ENCODE measurements at regions not wholly inside any gene's neighbourhood (a gene's known extent, or its start where the extent isn't known, plus 50 kb on each side); places are given as distances from the start of the nearest gene placed in this dataset.
A peak's percentile ranks its signal among the peaks of the same experiment; 100 is the strongest.

DNA sequence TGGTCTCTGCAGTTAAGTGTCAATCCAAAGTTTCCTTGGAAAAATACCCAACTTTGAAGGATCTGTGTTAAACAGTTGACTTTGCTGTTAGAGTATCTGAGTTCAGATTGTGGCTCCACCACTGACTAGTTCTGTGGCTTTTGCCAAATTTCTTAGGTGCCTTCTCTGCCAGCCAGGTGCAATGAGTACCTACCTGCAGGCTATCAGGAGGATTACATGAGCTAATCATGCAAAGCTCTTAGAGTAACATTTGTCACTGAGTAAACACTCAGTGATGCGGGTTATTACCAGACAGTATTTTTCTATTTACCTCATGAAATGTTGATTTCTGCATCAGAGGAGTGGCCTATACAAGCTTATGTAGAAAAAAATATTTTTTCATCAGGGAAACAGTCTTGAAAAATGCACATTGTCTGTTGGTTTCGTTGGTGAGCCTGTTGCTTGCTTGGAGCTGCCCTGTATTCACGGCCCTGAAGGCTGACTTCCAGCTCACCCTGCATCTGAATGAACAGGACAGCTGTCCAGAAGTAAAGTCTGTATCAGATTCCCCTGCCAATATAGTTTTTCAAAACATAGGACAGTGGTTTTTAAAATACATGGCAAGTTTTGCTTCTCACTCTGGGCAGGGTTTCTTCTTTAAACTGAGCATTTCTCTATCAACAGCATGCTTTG, 235.1 kb downstream of the CDCA7 start:
- ATAC-seq, result peak; percentile 81
- no peak for TF ChIP-seq ZNF8 (CRISPR knock-in tag; IDR thresholded peaks at IDR 0.05)
- TF ChIP-seq PPARA (CRISPR knock-in tag; IDR thresholded peaks at IDR 0.05; ENCODE audit: borderline replicate concordance), result no peak

DNA sequence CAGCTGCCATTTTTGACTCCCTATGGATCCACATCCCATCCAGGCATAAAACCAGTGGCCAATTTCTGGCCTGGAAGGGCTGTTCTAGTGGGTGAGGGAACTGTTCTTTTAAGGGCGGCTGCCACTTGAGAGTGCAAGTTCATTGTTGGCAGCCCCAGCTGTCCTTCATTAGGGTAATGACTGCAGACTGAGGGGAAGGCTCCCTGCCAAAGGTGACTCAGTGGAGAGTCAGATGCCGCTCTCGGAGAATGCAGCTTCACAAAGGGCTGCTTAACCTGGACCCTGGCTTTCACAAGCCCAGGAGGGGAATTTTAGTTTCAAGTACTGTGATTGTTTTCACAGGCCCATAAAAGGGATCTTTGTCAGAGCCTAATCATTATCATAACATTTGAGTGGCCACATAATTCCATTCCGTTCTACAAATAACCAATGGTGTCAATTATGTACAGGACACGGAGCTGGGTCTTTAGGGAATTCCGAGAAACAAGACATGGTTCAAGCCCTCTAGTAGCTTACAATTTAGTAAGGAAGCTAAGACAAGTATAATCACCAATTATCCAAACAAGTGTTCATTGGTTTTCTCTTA, 235.7 kb downstream of the CDCA7 start:
- ATAC-seq, result peak; percentile 97
- TF ChIP-seq, protein P1, sequence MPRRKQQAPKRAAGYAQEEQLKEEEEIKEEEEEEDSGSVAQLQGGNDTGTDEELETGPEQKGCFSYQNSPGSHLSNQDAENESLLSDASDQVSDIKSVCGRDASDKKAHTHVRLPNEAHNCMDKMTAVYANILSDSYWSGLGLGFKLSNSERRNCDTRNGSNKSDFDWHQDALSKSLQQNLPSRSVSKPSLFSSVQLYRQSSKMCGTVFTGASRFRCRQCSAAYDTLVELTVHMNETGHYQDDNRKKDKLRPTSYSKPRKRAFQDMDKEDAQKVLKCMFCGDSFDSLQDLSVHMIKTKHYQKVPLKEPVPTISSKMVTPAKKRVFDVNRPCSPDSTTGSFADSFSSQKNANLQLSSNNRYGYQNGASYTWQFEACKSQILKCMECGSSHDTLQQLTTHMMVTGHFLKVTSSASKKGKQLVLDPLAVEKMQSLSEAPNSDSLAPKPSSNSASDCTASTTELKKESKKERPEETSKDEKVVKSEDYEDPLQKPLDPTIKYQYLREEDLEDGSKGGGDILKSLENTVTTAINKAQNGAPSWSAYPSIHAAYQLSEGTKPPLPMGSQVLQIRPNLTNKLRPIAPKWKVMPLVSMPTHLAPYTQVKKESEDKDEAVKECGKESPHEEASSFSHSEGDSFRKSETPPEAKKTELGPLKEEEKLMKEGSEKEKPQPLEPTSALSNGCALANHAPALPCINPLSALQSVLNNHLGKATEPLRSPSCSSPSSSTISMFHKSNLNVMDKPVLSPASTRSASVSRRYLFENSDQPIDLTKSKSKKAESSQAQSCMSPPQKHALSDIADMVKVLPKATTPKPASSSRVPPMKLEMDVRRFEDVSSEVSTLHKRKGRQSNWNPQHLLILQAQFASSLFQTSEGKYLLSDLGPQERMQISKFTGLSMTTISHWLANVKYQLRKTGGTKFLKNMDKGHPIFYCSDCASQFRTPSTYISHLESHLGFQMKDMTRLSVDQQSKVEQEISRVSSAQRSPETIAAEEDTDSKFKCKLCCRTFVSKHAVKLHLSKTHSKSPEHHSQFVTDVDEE (CRISPR knock-in tag; IDR thresholded peaks at IDR 0.05), result no peak
- TF ChIP-seq ZFP30 (CRISPR knock-in tag; IDR thresholded peaks at IDR 0.05) (no peak), CSDC2 (CRISPR knock-in tag; IDR thresholded peaks at IDR 0.05) (0 out of 2 replicates have a peak, but pooled peaks have one; percentile 31), TCF4 (CRISPR knock-in tag; IDR thresholded peaks at IDR 0.05; ENCODE audit: borderline replicate concordance) (no peak)

DNA sequence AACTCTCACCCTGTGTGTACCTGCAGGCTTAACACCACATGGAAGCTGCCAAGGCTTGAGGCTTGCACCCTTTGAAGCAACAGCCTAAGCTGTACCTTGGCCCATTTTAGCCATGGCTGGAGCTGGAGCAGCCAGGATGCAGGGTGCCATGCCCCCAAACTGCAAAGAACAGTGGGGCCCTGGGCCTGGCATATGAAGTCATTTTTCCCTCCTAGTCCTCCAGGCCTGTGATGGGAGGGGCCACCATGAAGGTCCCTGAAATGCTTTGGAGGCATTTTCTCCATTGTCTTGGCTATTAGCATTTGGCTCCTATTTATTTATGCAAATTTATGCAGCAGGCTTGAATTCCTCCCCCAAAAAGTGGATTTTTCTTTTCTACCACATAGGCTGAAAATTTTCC, 238.4 kb downstream of the CDCA7 start:
- no peak for ATAC-seq

DNA sequence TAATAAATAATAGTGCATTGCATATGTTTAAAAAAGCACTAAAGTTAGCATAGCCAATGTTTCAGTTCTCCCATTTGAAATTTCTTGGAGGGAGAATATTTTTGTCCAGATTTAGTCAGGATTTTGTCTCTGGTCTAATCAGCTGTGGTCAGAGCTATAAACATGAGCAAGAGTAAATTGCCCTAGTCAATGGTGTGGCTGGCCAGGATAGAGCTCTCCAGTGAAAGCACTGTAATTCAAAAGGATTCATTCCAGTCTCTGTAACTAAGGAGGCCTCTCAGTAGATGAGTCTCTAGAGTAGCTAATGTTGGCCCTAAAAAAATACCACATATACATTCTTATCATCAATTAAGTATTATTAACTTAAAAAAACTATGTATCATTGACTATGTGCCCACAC, 241.6 kb downstream of the CDCA7 start:
- TF ChIP-seq SNAI2 (CRISPR knock-in tag; IDR thresholded peaks at IDR 0.05) (no peak), ZFP3 (CRISPR knock-in tag; IDR thresholded peaks at IDR 0.05) (no peak), TOX (CRISPR knock-in tag; IDR thresholded peaks at IDR 0.05; ENCODE audit: borderline replicate concordance) (no peak), ESRRG (CRISPR knock-in tag; IDR thresholded peaks at IDR 0.05) (no peak), GLIS3 (CRISPR knock-in tag; IDR thresholded peaks at IDR 0.05) (no peak), TCF4 (CRISPR knock-in tag; IDR thresholded peaks at IDR 0.05; ENCODE audit: borderline replicate concordance) (no peak), RARB (CRISPR knock-in tag; IDR thresholded peaks at IDR 0.05) (no peak)
- TF ChIP-seq, protein P2, sequence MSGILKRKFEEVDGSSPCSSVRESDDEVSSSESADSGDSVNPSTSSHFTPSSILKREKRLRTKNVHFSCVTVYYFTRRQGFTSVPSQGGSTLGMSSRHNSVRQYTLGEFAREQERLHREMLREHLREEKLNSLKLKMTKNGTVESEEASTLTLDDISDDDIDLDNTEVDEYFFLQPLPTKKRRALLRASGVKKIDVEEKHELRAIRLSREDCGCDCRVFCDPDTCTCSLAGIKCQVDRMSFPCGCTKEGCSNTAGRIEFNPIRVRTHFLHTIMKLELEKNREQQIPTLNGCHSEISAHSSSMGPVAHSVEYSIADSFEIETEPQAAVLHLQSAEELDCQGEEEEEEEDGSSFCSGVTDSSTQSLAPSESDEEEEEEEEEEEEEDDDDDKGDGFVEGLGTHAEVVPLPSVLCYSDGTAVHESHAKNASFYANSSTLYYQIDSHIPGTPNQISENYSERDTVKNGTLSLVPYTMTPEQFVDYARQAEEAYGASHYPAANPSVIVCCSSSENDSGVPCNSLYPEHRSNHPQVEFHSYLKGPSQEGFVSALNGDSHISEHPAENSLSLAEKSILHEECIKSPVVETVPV (CRISPR knock-in tag; IDR thresholded peaks at IDR 0.05), result no peak
- TF ChIP-seq, protein P3, sequence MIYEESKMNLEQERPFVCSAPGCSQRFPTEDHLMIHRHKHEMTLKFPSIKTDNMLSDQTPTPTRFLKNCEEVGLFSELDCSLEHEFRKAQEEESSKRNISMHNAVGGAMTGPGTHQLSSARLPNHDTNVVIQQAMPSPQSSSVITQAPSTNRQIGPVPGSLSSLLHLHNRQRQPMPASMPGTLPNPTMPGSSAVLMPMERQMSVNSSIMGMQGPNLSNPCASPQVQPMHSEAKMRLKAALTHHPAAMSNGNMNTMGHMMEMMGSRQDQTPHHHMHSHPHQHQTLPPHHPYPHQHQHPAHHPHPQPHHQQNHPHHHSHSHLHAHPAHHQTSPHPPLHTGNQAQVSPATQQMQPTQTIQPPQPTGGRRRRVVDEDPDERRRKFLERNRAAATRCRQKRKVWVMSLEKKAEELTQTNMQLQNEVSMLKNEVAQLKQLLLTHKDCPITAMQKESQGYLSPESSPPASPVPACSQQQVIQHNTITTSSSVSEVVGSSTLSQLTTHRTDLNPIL (CRISPR knock-in tag; IDR thresholded peaks at IDR 0.05; ENCODE audit: low read depth), result no peak
- no peak for ATAC-seq

More for the DNA sequence above, 238.4 kb downstream of the CDCA7 start:
- TF ChIP-seq TCF4 (CRISPR knock-in tag; IDR thresholded peaks at IDR 0.05; ENCODE audit: borderline replicate concordance) (no peak), CSDC2 (CRISPR knock-in tag; IDR thresholded peaks at IDR 0.05) (no peak), ZNF70 (CRISPR knock-in tag; IDR thresholded peaks at IDR 0.05) (no peak), ZNF8 (CRISPR knock-in tag; IDR thresholded peaks at IDR 0.05) (no peak), ARNTL (CRISPR knock-in tag; IDR thresholded peaks at IDR 0.05; ENCODE audit: borderline replicate concordance, low read depth) (no peak)
- TF ChIP-seq, protein P3 (CRISPR knock-in tag; IDR thresholded peaks at IDR 0.05; ENCODE audit: low read depth), result no peak

DNA sequence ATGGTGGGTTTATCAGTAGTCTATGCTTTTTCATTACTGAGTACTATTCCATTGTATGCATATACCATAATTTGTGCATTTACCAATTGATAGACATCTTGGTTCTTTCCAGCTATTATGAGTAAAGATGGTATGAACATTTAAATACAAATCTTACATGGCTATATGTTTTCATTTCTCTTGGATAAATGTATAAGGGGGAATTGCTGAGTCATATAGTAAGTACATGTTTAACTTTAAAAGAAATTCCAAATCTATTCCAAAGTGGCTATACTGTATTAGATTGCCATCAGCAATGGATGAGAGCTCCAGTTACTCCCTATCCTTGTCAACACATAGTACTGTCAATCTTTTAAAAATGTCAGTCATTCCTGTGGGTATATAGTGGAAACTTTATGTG, 243.9 kb downstream of the CDCA7 start:
- TF ChIP-seq, protein P4, sequence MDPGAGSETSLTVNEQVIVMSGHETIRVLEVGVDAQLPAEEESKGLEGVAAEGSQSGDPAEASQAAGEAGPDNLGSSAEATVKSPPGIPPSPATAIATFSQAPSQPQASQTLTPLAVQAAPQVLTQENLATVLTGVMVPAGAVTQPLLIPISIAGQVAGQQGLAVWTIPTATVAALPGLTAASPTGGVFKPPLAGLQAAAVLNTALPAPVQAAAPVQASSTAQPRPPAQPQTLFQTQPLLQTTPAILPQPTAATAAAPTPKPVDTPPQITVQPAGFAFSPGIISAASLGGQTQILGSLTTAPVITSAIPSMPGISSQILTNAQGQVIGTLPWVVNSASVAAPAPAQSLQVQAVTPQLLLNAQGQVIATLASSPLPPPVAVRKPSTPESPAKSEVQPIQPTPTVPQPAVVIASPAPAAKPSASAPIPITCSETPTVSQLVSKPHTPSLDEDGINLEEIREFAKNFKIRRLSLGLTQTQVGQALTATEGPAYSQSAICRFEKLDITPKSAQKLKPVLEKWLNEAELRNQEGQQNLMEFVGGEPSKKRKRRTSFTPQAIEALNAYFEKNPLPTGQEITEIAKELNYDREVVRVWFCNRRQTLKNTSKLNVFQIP (CRISPR knock-in tag; IDR thresholded peaks at IDR 0.05; ENCODE audit: borderline replicate concordance, low read depth), result no peak
- TF ChIP-seq RARB (CRISPR knock-in tag; IDR thresholded peaks at IDR 0.05), result no peak
- no peak for TF ChIP-seq ZFP30 (CRISPR knock-in tag; IDR thresholded peaks at IDR 0.05)
- no peak for TF ChIP-seq ZNF70 (CRISPR knock-in tag; IDR thresholded peaks at IDR 0.05)
- TF ChIP-seq, protein P2 (CRISPR knock-in tag; IDR thresholded peaks at IDR 0.05), result no peak
- TF ChIP-seq ZNF8 (CRISPR knock-in tag; IDR thresholded peaks at IDR 0.05), result no peak
- no peak for TF ChIP-seq ARNTL (CRISPR knock-in tag; IDR thresholded peaks at IDR 0.05; ENCODE audit: borderline replicate concordance, low read depth)
- no peak for TF ChIP-seq TOX (CRISPR knock-in tag; IDR thresholded peaks at IDR 0.05; ENCODE audit: borderline replicate concordance)
- TF ChIP-seq, protein P5, sequence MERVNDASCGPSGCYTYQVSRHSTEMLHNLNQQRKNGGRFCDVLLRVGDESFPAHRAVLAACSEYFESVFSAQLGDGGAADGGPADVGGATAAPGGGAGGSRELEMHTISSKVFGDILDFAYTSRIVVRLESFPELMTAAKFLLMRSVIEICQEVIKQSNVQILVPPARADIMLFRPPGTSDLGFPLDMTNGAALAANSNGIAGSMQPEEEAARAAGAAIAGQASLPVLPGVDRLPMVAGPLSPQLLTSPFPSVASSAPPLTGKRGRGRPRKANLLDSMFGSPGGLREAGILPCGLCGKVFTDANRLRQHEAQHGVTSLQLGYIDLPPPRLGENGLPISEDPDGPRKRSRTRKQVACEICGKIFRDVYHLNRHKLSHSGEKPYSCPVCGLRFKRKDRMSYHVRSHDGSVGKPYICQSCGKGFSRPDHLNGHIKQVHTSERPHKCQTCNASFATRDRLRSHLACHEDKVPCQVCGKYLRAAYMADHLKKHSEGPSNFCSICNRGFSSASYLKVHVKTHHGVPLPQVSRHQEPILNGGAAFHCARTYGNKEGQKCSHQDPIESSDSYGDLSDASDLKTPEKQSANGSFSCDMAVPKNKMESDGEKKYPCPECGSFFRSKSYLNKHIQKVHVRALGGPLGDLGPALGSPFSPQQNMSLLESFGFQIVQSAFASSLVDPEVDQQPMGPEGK (CRISPR knock-in tag; IDR thresholded peaks at IDR 0.05; ENCODE audit: borderline replicate concordance), result no peak
- TF ChIP-seq ZNF565 (CRISPR knock-in tag; conservative IDR thresholded peaks at IDR 0.05; ENCODE audit: low read depth), result no peak
- no peak for TF ChIP-seq ISL1 (CRISPR knock-in tag; IDR thresholded peaks at IDR 0.05)
- ATAC-seq, result no peak

Measured in SK-N-SH treated with all-trans-retinoic acid at 6 μM for 48 hours (cell line).